ENCODE measurements at regions not wholly inside any gene's neighbourhood (a gene's known extent, or its start where the extent isn't known, plus 50 kb on each side); places are given as distances from the start of the nearest gene placed in this dataset.

DNA sequence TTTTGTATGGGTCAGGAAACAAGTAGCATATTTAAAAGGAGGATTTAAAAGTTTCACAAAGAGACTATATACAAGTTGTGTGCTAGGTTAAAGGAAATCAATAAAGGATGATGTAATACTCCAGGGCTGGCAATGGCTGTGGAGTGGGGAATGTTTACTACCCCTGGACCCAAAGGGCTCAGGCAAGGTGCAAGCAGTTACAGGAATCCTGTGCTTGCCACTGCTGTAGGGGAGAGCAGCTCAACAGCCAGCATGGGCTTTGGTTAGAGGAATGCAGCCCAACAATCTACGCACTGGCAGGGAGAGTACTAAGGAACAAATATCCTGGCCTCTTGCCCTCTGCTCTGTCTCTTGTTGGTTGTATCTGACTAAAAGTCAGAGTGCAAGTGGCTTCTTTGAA is 1642.2 kb downstream of the KHDRBS2 start:
- no peak for TF ChIP-seq SP1 (IDR thresholded peaks at IDR 0.05; ENCODE audit: low read depth, low read length)
- TF ChIP-seq CTCF (IDR thresholded peaks at IDR 0.05; ENCODE audit: control extremely low read depth in 1 of 3, insufficient read depth in 1 of 3, low read depth in 1 of 3, low read length in 3 of 3) = no peak
- TF ChIP-seq KDM1A (IDR thresholded peaks at IDR 0.05; ENCODE audit: borderline replicate concordance, low read length) = no peak
- TF ChIP-seq POLR2AphosphoS5 (IDR thresholded peaks at IDR 0.05; ENCODE audit: low read depth, low read length) = no peak
- TF ChIP-seq TAF1 (IDR thresholded peaks at IDR 0.05; ENCODE audit: low read depth, low read length) = no peak
- no peak for TF ChIP-seq SRF (IDR thresholded peaks at IDR 0.05; ENCODE audit: low read depth, low read length)
- TF ChIP-seq RBBP5 (IDR thresholded peaks at IDR 0.05; ENCODE audit: borderline replicate concordance, low read depth, low read length) = no peak
- no peak for TF ChIP-seq HDAC2 (IDR thresholded peaks at IDR 0.05; ENCODE audit: borderline replicate concordance in 1 of 2, low read depth in 2 of 2, low read length in 2 of 2)

Measured in H1 (cell line).